Caco-2 (cell line): ENCODE measurements at regions not wholly inside any gene's neighbourhood (a gene's known extent, or its start where the extent isn't known, plus 50 kb on each side); places are given as distances from the start of the nearest gene placed in this dataset.

ENCODE experiments used
- BruUV-seq: library from RNA; stranded (reverse); fragments of 400-500 nt; replicated peaks from 2 replicates; lab custom pipeline; 2021; lab: Mats Ljungman, UMichigan
- CTCF ChIA-PET: fragments of 300-600 bp; sonication (Branson Sonifier 250); formaldehyde crosslinking; loops from one replicate; lab custom pipeline; 2022; ENCODE audit warnings: antibody characterized with exemption; lab: Charles Lee
- POLR2A ChIA-PET: fragments of 300-600 bp; sonication (Branson Sonifier 250); formaldehyde crosslinking; loops from one replicate; lab custom pipeline; 2022; ENCODE audit warnings: antibody characterized with exemption; lab: Charles Lee
- DNase-seq, 2 experiments: peaks; one replicate each; pipeline versions ENCODE4 v3.0.0 to v3.0.0-alpha.2; 2020 to 2022
- H3K27me3 ChIP-seq: replicated peaks from 2 replicates; pipeline ENCODE4 v1.6.0; 2011; ENCODE audit warnings: low read length; ENCODE audit not compliant: control insufficient read depth, insufficient read depth
- H3K36me3 ChIP-seq: 2 replicates; pipeline ENCODE4 v1.5.1; 2011; ENCODE audit warnings: low read length; ENCODE audit not compliant: control insufficient read depth, insufficient read depth
- H3K4me1 ChIP-seq: fragments of 250-450 bp; sonication (Bioruptor Pico); 2 replicates; pipeline ENCODE4 v1.5.1; 2020; ENCODE audit warnings: mild to moderate bottlenecking
- H3K4me3 ChIP-seq: 2 replicates; pipeline ENCODE4 v1.5.1; 2011; ENCODE audit warnings: low read depth, mild to moderate bottlenecking, control low read depth, low read length
- H3K9me3 ChIP-seq: fragments of 250-450 bp; sonication (Bioruptor Pico); 2 replicates; pipeline ENCODE4 v1.5.1; 2020; ENCODE audit warnings: mild to moderate bottlenecking, moderate library complexity
- H3K27ac Mint-ChIP-seq: one replicate; pipeline ENCODE4 v1.8.0; 2022; ENCODE audit warnings: mixed read lengths; ENCODE audit not compliant: unreplicated experiment
- H3K27me3 Mint-ChIP-seq: one replicate; pipeline ENCODE4 v1.8.0; 2022; ENCODE audit warnings: mixed read lengths; ENCODE audit not compliant: insufficient read depth, unreplicated experiment
- H3K36me3 Mint-ChIP-seq: one replicate; pipeline ENCODE4 v1.8.0; 2022; ENCODE audit warnings: mild to moderate bottlenecking, mixed read lengths; ENCODE audit not compliant: insufficient read depth, unreplicated experiment
- H3K4me1 Mint-ChIP-seq: one replicate; pipeline ENCODE4 v1.8.0; 2022; ENCODE audit warnings: low read depth, mixed read lengths; ENCODE audit not compliant: unreplicated experiment
- H3K4me3 Mint-ChIP-seq: one replicate; pipeline ENCODE4 v1.8.0; 2022; ENCODE audit warnings: mild to moderate bottlenecking, moderate library complexity, mixed read lengths; ENCODE audit not compliant: unreplicated experiment
- H3K9me3 Mint-ChIP-seq: one replicate; pipeline ENCODE4 v1.8.0; 2022; ENCODE audit warnings: mixed read lengths; ENCODE audit not compliant: unreplicated experiment
- intact Hi-C: fragments of 100-400 bp; cut with micrococcal nuclease; formaldehyde crosslinking; loops from one replicate; pipeline ENCODE4 v1.10.0; 2022; ENCODE audit not compliant: unreplicated experiment
- TF ChIP-seq, protein P1 (sequence below), 2 experiments: fragments of 200-600 bp in 1 of 2; IDR thresholded peaks; 1 replicate in 1 of 2; 2 replicates in 1 of 2; pipeline versions ENCODE4 v1.5.1 to v1.8.0; 2011 to 2022; ENCODE audit warnings: antibody characterized with exemption in 1 of 2, control low read depth in 1 of 2, inconsistent platforms in 1 of 2, low read depth in 1 of 2, low read length in 1 of 2, mild to moderate bottlenecking in 1 of 2, moderate library complexity in 1 of 2; ENCODE audit not compliant: insufficient read depth in 1 of 2, severe bottlenecking in 1 of 2, unreplicated experiment in 1 of 2

DNA sequence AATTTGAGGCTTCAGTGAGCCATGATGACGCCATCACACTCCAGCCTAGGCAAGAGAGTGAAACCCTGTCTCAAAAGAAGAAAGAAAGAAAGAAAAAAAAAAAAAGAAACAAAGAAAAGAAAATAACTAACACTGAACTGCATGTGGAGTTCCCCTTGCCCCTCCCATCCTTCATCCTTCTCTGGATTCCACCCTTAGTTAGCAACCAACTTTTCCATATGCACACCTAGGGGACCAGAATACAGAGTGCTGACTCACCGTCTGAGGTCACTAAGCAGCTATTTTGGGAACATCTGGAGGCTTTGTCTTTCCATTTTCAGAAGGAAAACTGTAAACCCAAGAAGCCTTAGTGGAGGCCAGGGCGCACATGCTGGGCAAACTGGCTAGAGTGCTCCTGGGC lies 257.4 kb downstream of the MAFB start:
- H3K36me3 ChIP-seq, result no peaks in the 10 kb centered on the region
- no TSS peak for BruUV-seq
- intact Hi-C loops, result no loop called here
- H3K9me3 ChIP-seq, result no peaks in the 10 kb centered on the region
- no peak overlapping the region for H3K27ac Mint-ChIP-seq
- DNase-seq, result no peak
- H3K27me3 Mint-ChIP-seq, result peaks cover 8% of the 10 kb centered on the region
- no peaks in the 10 kb centered on the region for H3K4me1 ChIP-seq
- H3K9me3 Mint-ChIP-seq, result no peaks in the 10 kb centered on the region
- ChIA-PET CTCF (no interaction called here), POLR2A (no interaction called here)
- no peaks in the 10 kb centered on the region for H3K4me1 Mint-ChIP-seq
- H3K36me3 Mint-ChIP-seq, result no peaks in the 10 kb centered on the region
- no peak overlapping the region for H3K4me3 ChIP-seq
- TF ChIP-seq, protein P1, sequence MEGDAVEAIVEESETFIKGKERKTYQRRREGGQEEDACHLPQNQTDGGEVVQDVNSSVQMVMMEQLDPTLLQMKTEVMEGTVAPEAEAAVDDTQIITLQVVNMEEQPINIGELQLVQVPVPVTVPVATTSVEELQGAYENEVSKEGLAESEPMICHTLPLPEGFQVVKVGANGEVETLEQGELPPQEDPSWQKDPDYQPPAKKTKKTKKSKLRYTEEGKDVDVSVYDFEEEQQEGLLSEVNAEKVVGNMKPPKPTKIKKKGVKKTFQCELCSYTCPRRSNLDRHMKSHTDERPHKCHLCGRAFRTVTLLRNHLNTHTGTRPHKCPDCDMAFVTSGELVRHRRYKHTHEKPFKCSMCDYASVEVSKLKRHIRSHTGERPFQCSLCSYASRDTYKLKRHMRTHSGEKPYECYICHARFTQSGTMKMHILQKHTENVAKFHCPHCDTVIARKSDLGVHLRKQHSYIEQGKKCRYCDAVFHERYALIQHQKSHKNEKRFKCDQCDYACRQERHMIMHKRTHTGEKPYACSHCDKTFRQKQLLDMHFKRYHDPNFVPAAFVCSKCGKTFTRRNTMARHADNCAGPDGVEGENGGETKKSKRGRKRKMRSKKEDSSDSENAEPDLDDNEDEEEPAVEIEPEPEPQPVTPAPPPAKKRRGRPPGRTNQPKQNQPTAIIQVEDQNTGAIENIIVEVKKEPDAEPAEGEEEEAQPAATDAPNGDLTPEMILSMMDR (IDR thresholded peaks at IDR 0.05; ENCODE audit: insufficient read depth in 1 of 2, low read depth in 1 of 2, low read length in 1 of 2, severe bottlenecking in 1 of 2, unreplicated experiment in 1 of 2), result no peak
- no peaks in the 10 kb centered on the region for H3K27me3 ChIP-seq
- H3K4me3 Mint-ChIP-seq, result no peak overlapping the region

DNA sequence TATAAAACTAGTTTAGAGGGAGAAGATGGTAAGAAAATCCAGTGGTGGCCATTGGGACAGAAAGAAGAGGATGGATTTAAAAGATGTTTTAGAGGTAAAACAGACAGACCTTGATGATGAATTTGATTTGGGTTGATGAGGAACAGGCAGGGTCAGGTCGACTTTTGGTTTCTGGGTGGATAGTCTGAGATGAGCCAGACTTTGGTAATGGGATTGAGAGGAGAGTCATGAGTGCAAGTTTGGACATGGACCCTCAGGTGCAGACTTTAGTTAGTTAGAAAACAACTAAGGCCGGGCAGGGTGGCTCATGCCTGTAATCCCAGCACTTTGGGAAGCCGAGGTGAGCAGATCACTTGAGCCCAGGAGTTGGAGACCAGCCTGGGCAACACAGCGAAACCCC lies 257.9 kb downstream of the MAFB start:
- Mint-ChIP-seq H3K4me1 (no peaks in the 10 kb centered on the region), H3K27me3 (peaks cover 8% of the 10 kb centered on the region), H3K9me3 (no peaks in the 10 kb centered on the region), H3K27ac (no peak overlapping the region), H3K4me3 (no peak overlapping the region), H3K36me3 (no peaks in the 10 kb centered on the region)
- POLR2A ChIA-PET, result no interaction called here
- CTCF ChIA-PET, result no interaction called here
- Histone ChIP-seq H3K4me1 (no peaks in the 10 kb centered on the region), H3K4me3 (no peak overlapping the region), H3K27me3 (no peaks in the 10 kb centered on the region), H3K36me3 (no peaks in the 10 kb centered on the region), H3K9me3 (no peaks in the 10 kb centered on the region)
- TF ChIP-seq, protein P1 (IDR thresholded peaks at IDR 0.05; ENCODE audit: insufficient read depth in 1 of 2, low read depth in 1 of 2, low read length in 1 of 2, severe bottlenecking in 1 of 2, unreplicated experiment in 1 of 2), result no peak
- intact Hi-C loops, result no loop called here
- no peak for DNase-seq
- no TSS peak for BruUV-seq

DNA sequence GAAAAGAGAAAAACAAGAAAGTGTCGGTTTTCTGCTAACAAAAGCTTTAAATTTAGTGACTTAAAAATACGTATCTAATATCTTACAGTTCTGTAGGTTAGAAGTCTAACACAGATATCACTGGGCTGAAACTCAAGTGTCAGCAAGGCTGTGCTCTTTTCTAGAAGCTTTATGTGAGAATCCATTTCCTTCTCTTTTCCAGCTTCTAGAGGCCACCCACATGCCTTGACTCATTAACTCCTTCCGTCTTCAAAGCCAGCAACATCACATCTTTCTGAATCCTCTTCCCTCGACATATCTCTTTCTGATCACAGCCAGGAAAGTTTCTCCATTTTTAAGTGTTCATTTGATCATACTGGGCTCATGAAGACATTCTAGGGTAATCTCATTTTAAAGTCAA lies 262.0 kb downstream of the MAFB start:
- no peak for DNase-seq
- Histone ChIP-seq H3K9me3 (no peaks in the 10 kb centered on the region), H3K4me3 (no peak overlapping the region), H3K36me3 (no peaks in the 10 kb centered on the region), H3K4me1 (no peaks in the 10 kb centered on the region), H3K27me3 (no peaks in the 10 kb centered on the region)
- TF ChIP-seq, protein P1 (IDR thresholded peaks at IDR 0.05; ENCODE audit: insufficient read depth in 1 of 2, low read depth in 1 of 2, low read length in 1 of 2, severe bottlenecking in 1 of 2, unreplicated experiment in 1 of 2), result no peak
- H3K36me3 Mint-ChIP-seq, result no peaks in the 10 kb centered on the region
- peaks cover 4% of the 10 kb centered on the region for H3K27me3 Mint-ChIP-seq
- CTCF ChIA-PET, result no interaction called here
- H3K4me3 Mint-ChIP-seq, result no peak overlapping the region
- intact Hi-C loops, result no loop called here
- POLR2A ChIA-PET, result no interaction called here
- no TSS peak for BruUV-seq
- H3K4me1 Mint-ChIP-seq, result no peaks in the 10 kb centered on the region
- H3K9me3 Mint-ChIP-seq, result no peaks in the 10 kb centered on the region
- no peak overlapping the region for H3K27ac Mint-ChIP-seq
